ENCODE measurements at regions not wholly inside any gene's neighbourhood (a gene's known extent, or its start where the extent isn't known, plus 50 kb on each side); places are given as distances from the start of the nearest gene placed in this dataset.

DNA sequence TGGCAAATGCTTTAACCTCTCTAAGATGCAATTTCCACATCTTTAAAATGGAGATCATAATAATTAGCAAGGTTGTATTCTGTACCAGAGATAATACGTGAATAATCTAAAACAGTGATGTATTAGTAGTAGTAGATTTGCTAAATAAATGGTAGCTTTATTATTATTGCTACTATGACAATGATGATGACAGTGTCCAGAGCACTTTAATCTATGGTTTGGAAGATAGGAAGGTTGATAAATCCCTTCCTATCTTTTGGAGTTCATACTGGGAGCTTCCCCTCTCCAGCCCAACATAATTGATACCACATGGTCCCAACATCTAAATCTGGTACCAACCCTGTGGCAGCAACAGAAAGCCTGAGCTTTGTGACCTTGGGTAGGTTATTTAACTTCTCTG is 267.8 kb downstream of the FAT3 start:
- ChIA-PET POLR2A (no interaction called here), CTCF (interaction anchor here (1.6 kb wide), 1 partner anchor 152 kb away, joined by 3 read pairs; no protein-coding TSS in a partner anchor)
- DNase-seq (ENCODE audit: extremely low spot score): no peak
- no peak for TF ChIP-seq L3MBTL2 (conservative IDR thresholded peaks at IDR 0.05)
- no peak for TF ChIP-seq NFRKB (IDR thresholded peaks at IDR 0.05)
- TF ChIP-seq BHLHE40 (IDR thresholded peaks at IDR 0.05; ENCODE audit: borderline replicate concordance): no peak
- no peak for TF ChIP-seq TARDBP (IDR thresholded peaks at IDR 0.05)
- no peak for TF ChIP-seq LEF1 (IDR thresholded peaks at IDR 0.05; ENCODE audit: borderline replicate concordance)
- no peak for TF ChIP-seq HDGF (IDR thresholded peaks at IDR 0.05; ENCODE audit: borderline replicate concordance)
- TF ChIP-seq FOXM1 (IDR thresholded peaks at IDR 0.05; ENCODE audit: borderline replicate concordance): no peak
- TF ChIP-seq ARNT (IDR thresholded peaks at IDR 0.05): no peak
- TF ChIP-seq FOXA1 (IDR thresholded peaks at IDR 0.05): no peak
- TF ChIP-seq, protein P1, sequence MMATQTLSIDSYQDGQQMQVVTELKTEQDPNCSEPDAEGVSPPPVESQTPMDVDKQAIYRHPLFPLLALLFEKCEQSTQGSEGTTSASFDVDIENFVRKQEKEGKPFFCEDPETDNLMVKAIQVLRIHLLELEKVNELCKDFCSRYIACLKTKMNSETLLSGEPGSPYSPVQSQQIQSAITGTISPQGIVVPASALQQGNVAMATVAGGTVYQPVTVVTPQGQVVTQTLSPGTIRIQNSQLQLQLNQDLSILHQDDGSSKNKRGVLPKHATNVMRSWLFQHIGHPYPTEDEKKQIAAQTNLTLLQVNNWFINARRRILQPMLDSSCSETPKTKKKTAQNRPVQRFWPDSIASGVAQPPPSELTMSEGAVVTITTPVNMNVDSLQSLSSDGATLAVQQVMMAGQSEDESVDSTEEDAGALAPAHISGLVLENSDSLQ (IDR thresholded peaks at IDR 0.05): no peak
- TF ChIP-seq CTBP1 (IDR thresholded peaks at IDR 0.05; ENCODE audit: borderline replicate concordance): no peak
- no peak for TF ChIP-seq ZNF384 (IDR thresholded peaks at IDR 0.05)

DNA sequence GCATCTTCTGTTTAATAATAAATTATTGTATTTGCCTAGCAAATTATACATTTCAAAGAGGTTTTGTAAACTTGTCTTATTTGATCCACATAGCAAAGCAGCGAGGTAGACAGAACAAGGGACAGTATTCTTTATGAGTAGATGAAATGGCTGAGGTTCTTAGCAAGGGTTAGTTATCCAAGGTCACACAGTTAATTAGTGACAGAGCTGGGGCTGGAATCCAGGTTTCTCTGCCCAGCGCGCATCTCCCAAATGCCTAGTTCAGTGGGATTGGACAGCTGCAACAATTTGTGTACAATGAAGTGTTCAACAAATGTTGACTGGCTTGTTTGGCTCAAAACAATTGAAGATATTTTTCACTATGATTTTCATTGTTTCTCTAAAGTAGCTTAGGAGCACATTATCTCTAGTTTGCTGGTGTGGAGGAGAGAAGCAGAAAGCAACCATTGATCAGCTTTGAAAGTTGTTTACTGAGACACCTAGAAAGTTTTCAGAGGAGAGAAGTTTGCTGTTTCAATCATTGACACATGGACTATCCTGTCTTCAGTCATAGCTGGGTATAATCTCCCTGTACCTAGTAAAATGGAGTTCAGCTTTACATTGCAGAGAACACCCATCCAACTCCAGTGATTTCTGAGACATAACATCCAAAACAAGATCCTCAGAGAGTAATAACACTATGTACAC is 270.6 kb downstream of the FAT3 start:
- ChIA-PET POLR2A (no interaction called here), CTCF (no interaction called here)
- DNase-seq (ENCODE audit: extremely low spot score): no peak
- TF ChIP-seq NFRKB (IDR thresholded peaks at IDR 0.05) (no peak), CTBP1 (IDR thresholded peaks at IDR 0.05; ENCODE audit: borderline replicate concordance) (no peak), ELF4 (IDR thresholded peaks at IDR 0.05) (no peak), L3MBTL2 (conservative IDR thresholded peaks at IDR 0.05) (no peak), TARDBP (IDR thresholded peaks at IDR 0.05) (no peak), HDGF (IDR thresholded peaks at IDR 0.05; ENCODE audit: borderline replicate concordance) (no peak), SP1 (IDR thresholded peaks at IDR 0.05) (no peak), FOXA1 (IDR thresholded peaks at IDR 0.05) (no peak), FOXK2 (IDR thresholded peaks at IDR 0.05) (no peak), ZNF384 (IDR thresholded peaks at IDR 0.05) (no peak), ARNT (IDR thresholded peaks at IDR 0.05) (no peak), FOXM1 (IDR thresholded peaks at IDR 0.05; ENCODE audit: borderline replicate concordance) (no peak), LEF1 (IDR thresholded peaks at IDR 0.05; ENCODE audit: borderline replicate concordance) (no peak), BHLHE40 (IDR thresholded peaks at IDR 0.05; ENCODE audit: borderline replicate concordance) (no peak)
- TF ChIP-seq, protein P1 (IDR thresholded peaks at IDR 0.05): no peak

DNA sequence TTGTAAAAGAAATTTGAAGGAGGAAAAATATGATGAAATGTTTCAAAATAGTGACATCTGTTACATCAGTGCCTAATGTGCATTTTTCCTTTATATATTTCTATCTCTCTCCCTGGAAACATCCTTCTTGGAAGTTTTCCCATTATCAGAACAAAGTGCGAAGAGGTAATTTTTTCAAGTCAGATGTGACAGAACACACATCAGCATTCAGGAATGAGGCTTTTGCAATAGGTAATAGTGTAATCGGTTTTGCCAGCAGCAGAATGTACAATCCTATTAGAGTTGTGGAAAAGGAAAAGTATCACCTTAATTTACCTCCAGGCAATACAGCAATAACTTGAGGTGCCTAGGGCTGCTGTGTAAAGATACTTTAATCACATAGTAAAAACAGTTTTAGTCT is 275.8 kb downstream of the FAT3 start:
- ChIA-PET CTCF (no interaction called here), POLR2A (no interaction called here)
- TF ChIP-seq NFRKB (IDR thresholded peaks at IDR 0.05) (no peak), FOXM1 (IDR thresholded peaks at IDR 0.05; ENCODE audit: borderline replicate concordance) (no peak), SUZ12 (IDR thresholded peaks at IDR 0.05) (no peak), FOXK2 (IDR thresholded peaks at IDR 0.05) (no peak), HDGF (IDR thresholded peaks at IDR 0.05; ENCODE audit: borderline replicate concordance) (no peak), L3MBTL2 (conservative IDR thresholded peaks at IDR 0.05) (no peak), FOXA1 (IDR thresholded peaks at IDR 0.05) (no peak), LEF1 (IDR thresholded peaks at IDR 0.05; ENCODE audit: borderline replicate concordance) (no peak), TARDBP (IDR thresholded peaks at IDR 0.05) (no peak), BHLHE40 (IDR thresholded peaks at IDR 0.05; ENCODE audit: borderline replicate concordance) (no peak), SP1 (IDR thresholded peaks at IDR 0.05) (no peak), ZNF384 (IDR thresholded peaks at IDR 0.05) (no peak), ELF4 (IDR thresholded peaks at IDR 0.05) (no peak), ARNT (IDR thresholded peaks at IDR 0.05) (no peak)
- TF ChIP-seq, protein P1 (IDR thresholded peaks at IDR 0.05): no peak

DNA sequence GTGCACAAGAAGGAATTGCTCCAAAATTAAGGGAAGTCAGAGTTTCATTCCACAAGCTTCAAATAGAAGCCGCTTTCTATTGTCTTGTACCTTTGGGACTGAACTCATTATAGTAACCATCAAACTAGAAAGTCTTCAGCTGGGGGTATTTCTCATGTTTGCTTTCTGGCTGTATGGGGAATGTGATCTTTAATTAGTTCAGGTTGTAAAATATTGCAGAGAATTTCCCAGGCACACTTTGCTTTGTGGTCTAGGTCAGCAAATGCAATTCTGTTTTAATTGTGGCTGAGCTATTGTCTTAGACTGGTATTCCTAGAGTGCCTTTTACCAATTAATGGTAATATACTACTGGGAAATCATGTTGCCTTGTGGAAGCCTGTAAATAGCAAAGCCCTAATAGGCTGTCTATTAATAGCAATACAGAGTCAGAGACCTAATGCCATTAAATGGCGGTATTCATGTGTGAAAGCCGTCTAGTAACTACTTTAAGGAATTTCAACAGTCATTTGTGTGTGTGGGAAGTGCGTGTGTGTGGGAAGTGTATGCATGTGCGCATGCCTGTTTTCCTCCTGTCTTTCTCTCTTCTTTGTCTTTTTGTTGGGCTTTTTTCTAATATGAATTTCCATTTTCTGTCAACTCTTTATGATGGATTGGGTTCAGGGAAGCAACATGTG is 276.6 kb downstream of the FAT3 start:
- DNase-seq (ENCODE audit: extremely low spot score): no peak
- TF ChIP-seq TARDBP (IDR thresholded peaks at IDR 0.05) (no peak), SUZ12 (IDR thresholded peaks at IDR 0.05) (no peak), BHLHE40 (IDR thresholded peaks at IDR 0.05; ENCODE audit: borderline replicate concordance) (no peak), FOXA1 (IDR thresholded peaks at IDR 0.05) (no peak), SP1 (IDR thresholded peaks at IDR 0.05) (no peak), FOXK2 (IDR thresholded peaks at IDR 0.05) (no peak), FOXM1 (IDR thresholded peaks at IDR 0.05; ENCODE audit: borderline replicate concordance) (no peak), ELF4 (IDR thresholded peaks at IDR 0.05) (no peak)
- TF ChIP-seq, protein P1 (IDR thresholded peaks at IDR 0.05): no peak
- ChIA-PET POLR2A (no interaction called here), CTCF (no interaction called here)

More for the DNA sequence above, 275.8 kb downstream of the FAT3 start:
- DNase-seq (ENCODE audit: extremely low spot score): no peak

DNA sequence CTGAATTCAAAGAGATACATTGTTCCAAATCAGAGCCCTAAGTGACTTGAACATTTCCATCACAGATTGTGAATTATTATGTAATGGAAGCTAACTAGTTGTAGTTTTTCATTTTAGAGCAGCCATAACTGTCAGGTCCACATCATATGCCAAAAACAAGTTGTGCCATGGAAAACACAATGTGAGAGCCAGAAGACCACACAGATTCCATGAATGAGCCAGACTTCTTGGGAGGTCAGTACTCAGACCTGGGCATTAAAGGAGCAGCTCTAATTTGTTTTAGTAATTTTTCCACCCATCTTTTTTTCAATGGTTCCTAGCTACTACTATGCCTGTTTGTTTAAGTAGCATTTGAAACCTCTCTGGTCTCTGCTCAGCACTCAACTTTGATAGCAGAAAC is 279.4 kb downstream of the FAT3 start:
- no peak for TF ChIP-seq FOXK2 (IDR thresholded peaks at IDR 0.05)
- TF ChIP-seq ARNT (IDR thresholded peaks at IDR 0.05): no peak
- TF ChIP-seq BHLHE40 (IDR thresholded peaks at IDR 0.05; ENCODE audit: borderline replicate concordance): no peak
- TF ChIP-seq, protein P1 (IDR thresholded peaks at IDR 0.05): no peak
- TF ChIP-seq SP1 (IDR thresholded peaks at IDR 0.05): no peak
- no peak for TF ChIP-seq L3MBTL2 (conservative IDR thresholded peaks at IDR 0.05)
- TF ChIP-seq FOXA1 (IDR thresholded peaks at IDR 0.05): no peak
- TF ChIP-seq TARDBP (IDR thresholded peaks at IDR 0.05): no peak
- TF ChIP-seq ZNF384 (IDR thresholded peaks at IDR 0.05): no peak
- no peak for TF ChIP-seq HDGF (IDR thresholded peaks at IDR 0.05; ENCODE audit: borderline replicate concordance)
- no peak for TF ChIP-seq ELF4 (IDR thresholded peaks at IDR 0.05)
- ChIA-PET POLR2A (no interaction called here), CTCF (no interaction called here)
- DNase-seq (ENCODE audit: extremely low spot score): no peak

All from HEK293T (cell line).